Activated CD4-positive, alpha-beta T cell treated with anti-CD3 and anti-CD28 coated beads, Interleukin-10, Interleukin-2, amounts not matched to agents 100 ng/mL and 50 ng/mL, durations not matched to agents 16 hours and 8 hours (primary cell): ENCODE measurements at regions not wholly inside any gene's neighbourhood (a gene's known extent, or its start where the extent isn't known, plus 50 kb on each side); places are given as distances from the start of the nearest gene placed in this dataset.
"Not testable (repeated sequence)": the region's sequence is repeated elsewhere in the genome, so short reads cannot be mapped to it uniquely, and the experiment has no call there.

ENCODE experiments used
- DNase-seq: peaks from one replicate; pipeline ENCODE4 v3.0.0-alpha.2; 2020

GRCh38 chr3:166660962-166661361 lies 719.1 kb downstream of the ZBBX start:
- DNase-seq: no peak

- DNase-seq: no peak
Measured at GRCh38 chr3:166637984-166638530, 742.0 kb downstream of the ZBBX start.

GRCh38 chr3:166634091-166634746 lies 745.9 kb downstream of the ZBBX start:
- DNase-seq: no peak

- DNase-seq: no peak
Measured at GRCh38 chr3:166630190-166630589, 749.9 kb downstream of the ZBBX start.

- DNase-seq: no peak
Measured at GRCh38 chr3:166613365-166613764, 766.7 kb downstream of the ZBBX start.

- not testable (repeated sequence) for DNase-seq
Measured at GRCh38 chr3:166612761-166613160, 767.3 kb downstream of the ZBBX start.

GRCh38 chr3:166607933-166608521 lies 770.8 kb upstream of the BCHE start:
- DNase-seq: no peak

- no peak for DNase-seq
Measured at GRCh38 chr3:166606988-166607387, 769.8 kb upstream of the BCHE start.

GRCh38 chr3:166593776-166594175 lies 756.6 kb upstream of the BCHE start:
- DNase-seq: no peak

- no peak for DNase-seq
Measured at GRCh38 chr3:166582236-166582635, 745.0 kb upstream of the BCHE start.

GRCh38 chr3:166580561-166580960 lies 743.3 kb upstream of the BCHE start:
- no peak for DNase-seq

- DNase-seq: no peak
Measured at GRCh38 chr3:166575161-166575560, 737.9 kb upstream of the BCHE start.

- not testable (repeated sequence) for DNase-seq
Measured at GRCh38 chr3:166571686-166572085, 734.5 kb upstream of the BCHE start.

GRCh38 chr3:166570102-166570501 lies 732.9 kb upstream of the BCHE start:
- DNase-seq: no peak

- no peak for DNase-seq
Measured at GRCh38 chr3:166569589-166569988, 732.4 kb upstream of the BCHE start.

- no peak for DNase-seq
Measured at GRCh38 chr3:166560253-166560652, 723.0 kb upstream of the BCHE start.

GRCh38 chr3:166556955-166557354 lies 719.7 kb upstream of the BCHE start:
- no peak for DNase-seq

- no peak for DNase-seq
Measured at GRCh38 chr3:166554023-166554422, 716.8 kb upstream of the BCHE start.

GRCh38 chr3:166533740-166534139 lies 696.5 kb upstream of the BCHE start:
- DNase-seq: no peak

- DNase-seq: no peak
Measured at GRCh38 chr3:166531730-166532129, 694.5 kb upstream of the BCHE start.

- DNase-seq: no peak
Measured at GRCh38 chr3:166527325-166527724, 690.1 kb upstream of the BCHE start.

- no peak for DNase-seq
Measured at GRCh38 chr3:166526881-166527280, 689.7 kb upstream of the BCHE start.

- no peak for DNase-seq
Measured at GRCh38 chr3:166522017-166522416, 684.8 kb upstream of the BCHE start.

- DNase-seq: no peak
Measured at GRCh38 chr3:166519443-166519842, 682.2 kb upstream of the BCHE start.

GRCh38 chr3:166518040-166518439 lies 680.8 kb upstream of the BCHE start:
- no peak for DNase-seq
